K562 (cell line): ENCODE measurements at regions not wholly inside any gene's neighbourhood (a gene's known extent, or its start where the extent isn't known, plus 50 kb on each side); places are given as distances from the start of the nearest gene placed in this dataset.

Experiments used
- ATAC-seq: fragments of 200-7000 bp; cut with Tn5 transposase; 3 replicates; pipeline ENCODE4 v1.9.1; 2020; ENCODE audit warnings: moderate library complexity
- BruUV-seq: library from RNA; stranded (reverse); fragments of 400-500 nt; replicated peaks from 2 replicates; lab custom pipeline; 2021; lab: Mats Ljungman, UMichigan
- CTCF ChIA-PET: fragments of 300-600 bp; formaldehyde crosslinking; extraction: SDS; loops from one replicate; lab custom pipeline; 2021; ENCODE audit warnings: low intra/inter-chr PET ratio; lab: Yijun Ruan, JAX
- POLR2A ChIA-PET: fragments of 300-600, 350-650 bp; sonication (Branson Sonifier 250); formaldehyde crosslinking; extraction: SDS; loops from one replicate; lab custom pipeline; 2021; ENCODE audit warnings: antibody characterized with exemption, inconsistent platforms; lab: Yijun Ruan, JAX
- DNase-seq, 4 experiments: peaks; one replicate each; pipeline versions ENCODE4 v3.0.0 to v3.0.0-alpha.2; 2011 to 2018; ENCODE audit warnings: low spot score in 3 of 4, mixed read lengths in 3 of 4; ENCODE audit errors: extremely low read depth in 1 of 4
- FAIRE-seq: peaks from 2 replicates; lab custom pipeline; 2011; peaks lifted over from hg19 to GRCh38; lab: Jason Lieb, UNC
- H2AFZ ChIP-seq: 2 replicates; pipeline ENCODE4 v1.6.0; 2011; ENCODE audit warnings: low read depth, low read length, control low read depth, inconsistent platforms
- H3K27ac ChIP-seq: fragments of 200-600 bp; 3 replicates; pipeline ENCODE4 v1.8.0; 2011; ENCODE audit warnings: low read depth, mild to moderate bottlenecking, control low read depth, inconsistent platforms, low read length, moderate library complexity, mixed read lengths; ENCODE audit errors: extremely low read depth
- H3K27me3 ChIP-seq, 2 experiments: fragments of 300-600 bp in 1 of 2; 2 replicates in 1 of 2; 3 replicates in 1 of 2; pipeline versions ENCODE4 v1.6.0 to v1.8.0; 2011; ENCODE audit warnings: inconsistent platforms in 2 of 2, low read length in 2 of 2, mild to moderate bottlenecking in 1 of 2, mixed read lengths in 1 of 2, moderate library complexity in 1 of 2; ENCODE audit not compliant: control insufficient read depth in 2 of 2, insufficient read depth in 2 of 2
- H3K36me3 ChIP-seq: fragments of 300-600 bp; 3 replicates; pipeline ENCODE4 v1.8.0; 2011; ENCODE audit warnings: mild to moderate bottlenecking, low read length, inconsistent platforms; ENCODE audit not compliant: control insufficient read depth, insufficient read depth
- H3K4me1 ChIP-seq, 2 experiments: fragments of 200-600 bp in 1 of 2; replicated peaks in 1 of 2; 2 replicates in 1 of 2; 3 replicates in 1 of 2; pipeline versions ENCODE4 v1.5.1 to v1.8.0; 2011; ENCODE audit warnings: inconsistent platforms in 2 of 2, low read length in 2 of 2, mild to moderate bottlenecking in 1 of 2, mixed read lengths in 1 of 2, moderate library complexity in 1 of 2; ENCODE audit not compliant: control insufficient read depth in 2 of 2, insufficient read depth in 2 of 2
- H3K4me2 ChIP-seq: 2 replicates; pipeline ENCODE4 v1.6.1; 2011; ENCODE audit warnings: low read length, control low read depth, inconsistent platforms, mixed read lengths; ENCODE audit not compliant: insufficient read depth
- H3K4me3 ChIP-seq: fragments of 200-600 bp; sonication (generic), shearing (Covaris generic); 2 replicates; pipeline ENCODE4 v1.5.1; 2016; ENCODE audit warnings: control low read depth, inconsistent platforms
- H3K79me2 ChIP-seq: fragments of 200-600 bp; 3 replicates; pipeline ENCODE4 v1.8.0; 2011; ENCODE audit warnings: low read length, inconsistent platforms; ENCODE audit not compliant: control insufficient read depth, insufficient read depth
- H3K9ac ChIP-seq, 2 experiments: 2 replicates each; pipeline versions ENCODE4 v1.6.0 to v1.6.1; 2011; ENCODE audit warnings: low read depth in 2 of 2, low read length in 2 of 2, control low read depth in 1 of 2, inconsistent platforms in 1 of 2, mild to moderate bottlenecking in 1 of 2, mixed read lengths in 1 of 2; ENCODE audit not compliant: insufficient read depth in 1 of 2
- H3K9me1 ChIP-seq: one replicate; pipeline ENCODE4 v1.6.0; 2011; ENCODE audit warnings: inconsistent platforms, mild to moderate bottlenecking, low read length, moderate library complexity; ENCODE audit not compliant: control insufficient read depth, insufficient read depth
- H3K9me3 ChIP-seq: replicated peaks from 2 replicates; pipeline ENCODE4 v1.5.1; 2011; ENCODE audit warnings: low read depth, low read length, inconsistent platforms; ENCODE audit not compliant: control insufficient read depth, insufficient read depth
- H4K20me1 ChIP-seq: replicated peaks from 2 replicates; pipeline ENCODE4 v1.6.1; 2011; ENCODE audit warnings: low read length, inconsistent platforms, mixed read lengths; ENCODE audit not compliant: control insufficient read depth, insufficient read depth
- BMI1 ChIP-seq: fragments of 150-350 bp; IDR thresholded peaks from 2 replicates; pipeline ENCODE4 v1.6.1; 2014; ENCODE audit warnings: low read length
- CEBPG ChIP-seq, 3 experiments: fragments of 200-800 bp in 1 of 3; sonication (Bioruptor generic) in 1 of 3; sonication (generic) in 1 of 3; formaldehyde crosslinking in 1 of 3; IDR thresholded peaks in 2 of 3; conservative IDR thresholded peaks in 1 of 3; 2 replicates each; pipeline versions ENCODE4 v1.6.1 to v1.8.0; 2016 to 2022; ENCODE audit warnings: missing compliant biosample characterization in 2 of 3, missing genetic modification characterization in 2 of 3, mild to moderate bottlenecking in 1 of 3, missing genetic modification reagents in 1 of 3
- ELF4 ChIP-seq: fragments of 450-650 bp; formaldehyde crosslinking; IDR thresholded peaks from 2 replicates; pipeline ENCODE4 v1.4.0; 2022; ENCODE audit warnings: missing genetic modification characterization
- GATAD2A ChIP-seq: fragments of 450-650 bp; IDR thresholded peaks from 2 replicates; pipeline ENCODE4 v1.6.1; 2017
- NEUROD1 ChIP-seq: fragments of 150-350 bp; IDR thresholded peaks from 2 replicates; pipeline ENCODE4 v1.6.1; 2014; ENCODE audit warnings: borderline replicate concordance, low read length, low read depth; ENCODE audit not compliant: partially characterized antibody
- POLR2G ChIP-seq: fragments of 200-400 bp; formaldehyde crosslinking; IDR thresholded peaks from 2 replicates; pipeline ENCODE4 v1.6.1; 2017; ENCODE audit warnings: low read depth, mild to moderate bottlenecking, antibody characterized with exemption, low read length, moderate library complexity
- RFX7 ChIP-seq: fragments of 250-450 bp; sonication (Bioruptor Pico); IDR thresholded peaks from 2 replicates; pipeline ENCODE4 v1.5.1; 2021; ENCODE audit warnings: mild to moderate bottlenecking
- TRIM28 ChIP-seq: fragments of 450-650 bp; IDR thresholded peaks from 2 replicates; pipeline ENCODE4 v1.6.1; 2017
- ZBTB5 ChIP-seq: fragments of 450-650 bp; IDR thresholded peaks from 2 replicates; pipeline ENCODE4 v1.6.1; 2017; ENCODE audit warnings: antibody characterized with exemption
- ZNF197 ChIP-seq: fragments of 200-800 bp; sonication (Bioruptor generic); IDR thresholded peaks from 2 replicates; pipeline ENCODE4 v1.6.1; 2016; ENCODE audit warnings: low read depth, missing genetic modification characterization, missing compliant biosample characterization
- WGBS: fragments of 100-300 bp; shearing (Covaris generic); methylation state at CpG from one replicate; pipeline ENCODE4 v1.1.6; 2016; ENCODE audit warnings: low coverage, mixed read lengths; ENCODE audit not compliant: insufficient coverage; ENCODE audit errors: missing lambda C conversion rate; 5-methylcytosine and 5-hydroxymethylcytosine counted together
- in situ Hi-C: fragments of 300-500 bp; cut with MboI; formaldehyde crosslinking; loops from 4 replicates; pipeline ENCODE4 v1.15.0; 2018; ENCODE audit warnings: inconsistent platforms, mixed read lengths
- intact Hi-C: fragments of 100-400 bp; cut with micrococcal nuclease; formaldehyde crosslinking; loops from 2 replicates; pipeline ENCODE4 v1.14.2; 2022

- intact Hi-C loops (no loop called here), in situ Hi-C loops (no loop called here)
- no peak overlapping the region for H3K4me3 ChIP-seq
- H3K36me3 ChIP-seq: no peaks in the 10 kb centered on the region
- no peaks in the 10 kb centered on the region for H3K4me1 ChIP-seq
- 0% methylated on average over 1 of the region's 1 CpG for WGBS
- no peaks in the 10 kb centered on the region for H4K20me1 ChIP-seq
- no peaks in the 10 kb centered on the region for H3K27me3 ChIP-seq
- no peaks in the 10 kb centered on the region for H3K79me2 ChIP-seq
- FAIRE-seq (no peak), ATAC-seq (no peak), DNase-seq (no peak)
- H3K4me2 ChIP-seq: no peak overlapping the region
- TF ChIP-seq RFX7 (CRISPR knock-in tag) (no peak), ZNF197 (CRISPR knock-in tag) (no peak), GATAD2A (no peak), NEUROD1 (no peak), CEBPG (CRISPR knock-in tag; IDR thresholded peaks at IDR 0.05) (no peak), CEBPG (tag; conservative IDR thresholded peaks at IDR 0.05 in 1 of 2, IDR thresholded peaks at IDR 0.05 in 1 of 2) (no peak), BMI1 (no peak), ELF4 (no peak), TRIM28 (no peak), ZBTB5 (no peak), POLR2G (no peak)
- no TSS peak for BruUV-seq
- H3K9me1 ChIP-seq: no peaks in the 10 kb centered on the region
- no peak overlapping the region for H3K27ac ChIP-seq
- no peak overlapping the region for H2AFZ ChIP-seq
- ChIA-PET CTCF (no interaction called here), POLR2A (no interaction called here)
- H3K9ac ChIP-seq: no peak overlapping the region
- H3K9me3 ChIP-seq: no peaks in the 10 kb centered on the region
Observed at GRCh38 chr18:73503326-73503725, 635.5 kb upstream of the NETO1 start.
